ENCODE measurements at regions not wholly inside any gene's neighbourhood (a gene's known extent, or its start where the extent isn't known, plus 50 kb on each side); places are given as distances from the start of the nearest gene placed in this dataset.
"Not testable (repeated sequence)": the region's sequence is repeated elsewhere in the genome, so short reads cannot be mapped to it uniquely, and the experiment has no call there.

- no peak for DNase-seq
These were observed 1124.2 kb downstream of the PCDH7 start for GRCh38 chr4:31844350-31844749.

- no peak for DNase-seq
These were observed 1131.8 kb downstream of the PCDH7 start for GRCh38 chr4:31851946-31852345.

GRCh38 chr4:31877429-31877828 is 1157.3 kb downstream of the PCDH7 start:
- no peak for DNase-seq

- not testable (repeated sequence) for DNase-seq
These were observed 1160.7 kb downstream of the PCDH7 start for GRCh38 chr4:31880837-31881236.

GRCh38 chr4:31896349-31896748 is 1176.2 kb downstream of the PCDH7 start:
- no peak for DNase-seq

- DNase-seq: no peak
These were observed 1185.2 kb downstream of the PCDH7 start for GRCh38 chr4:31905363-31905762.

GRCh38 chr4:31908261-31908660 is 1188.1 kb downstream of the PCDH7 start:
- DNase-seq: no peak

GRCh38 chr4:31917334-31917733 is 1197.2 kb downstream of the PCDH7 start:
- no peak for DNase-seq

- no peak for DNase-seq
These were observed 1198.7 kb downstream of the PCDH7 start for GRCh38 chr4:31918891-31919290.

- no peak for DNase-seq
These were observed 1203.5 kb downstream of the PCDH7 start for GRCh38 chr4:31923634-31924033.

GRCh38 chr4:31929676-31930345 is 1209.6 kb downstream of the PCDH7 start:
- no peak for DNase-seq

GRCh38 chr4:31946456-31946855 is 1226.3 kb downstream of the PCDH7 start:
- DNase-seq: no peak

GRCh38 chr4:31947101-31947500 is 1226.9 kb downstream of the PCDH7 start:
- DNase-seq: no peak

- no peak for DNase-seq
These were observed 1228.9 kb downstream of the PCDH7 start for GRCh38 chr4:31949045-31949444.

GRCh38 chr4:31955346-31955745 is 1235.2 kb downstream of the PCDH7 start:
- DNase-seq: no peak

GRCh38 chr4:31959972-31960371 is 1239.8 kb downstream of the PCDH7 start:
- DNase-seq: no peak

- no peak for DNase-seq
These were observed 1244.5 kb downstream of the PCDH7 start for GRCh38 chr4:31964685-31965084.

GRCh38 chr4:31968842-31969241 is 1248.7 kb downstream of the PCDH7 start:
- no peak for DNase-seq

- DNase-seq: no peak
These were observed 1254.4 kb downstream of the PCDH7 start for GRCh38 chr4:31974490-31975002.

GRCh38 chr4:31979988-31980387 is 1259.8 kb downstream of the PCDH7 start:
- no peak for DNase-seq

GRCh38 chr4:31983246-31983645 is 1263.1 kb downstream of the PCDH7 start:
- DNase-seq: no peak

- DNase-seq: no peak
These were observed 1263.5 kb downstream of the PCDH7 start for GRCh38 chr4:31983677-31984076.

GRCh38 chr4:31984872-31985271 is 1264.7 kb downstream of the PCDH7 start:
- no peak for DNase-seq

- no peak for DNase-seq
These were observed 1276.1 kb downstream of the PCDH7 start for GRCh38 chr4:31995943-31996901.
